ENCODE measurements at regions not wholly inside any gene's neighbourhood (a gene's known extent, or its start where the extent isn't known, plus 50 kb on each side); places are given as distances from the start of the nearest gene placed in this dataset.

DNA sequence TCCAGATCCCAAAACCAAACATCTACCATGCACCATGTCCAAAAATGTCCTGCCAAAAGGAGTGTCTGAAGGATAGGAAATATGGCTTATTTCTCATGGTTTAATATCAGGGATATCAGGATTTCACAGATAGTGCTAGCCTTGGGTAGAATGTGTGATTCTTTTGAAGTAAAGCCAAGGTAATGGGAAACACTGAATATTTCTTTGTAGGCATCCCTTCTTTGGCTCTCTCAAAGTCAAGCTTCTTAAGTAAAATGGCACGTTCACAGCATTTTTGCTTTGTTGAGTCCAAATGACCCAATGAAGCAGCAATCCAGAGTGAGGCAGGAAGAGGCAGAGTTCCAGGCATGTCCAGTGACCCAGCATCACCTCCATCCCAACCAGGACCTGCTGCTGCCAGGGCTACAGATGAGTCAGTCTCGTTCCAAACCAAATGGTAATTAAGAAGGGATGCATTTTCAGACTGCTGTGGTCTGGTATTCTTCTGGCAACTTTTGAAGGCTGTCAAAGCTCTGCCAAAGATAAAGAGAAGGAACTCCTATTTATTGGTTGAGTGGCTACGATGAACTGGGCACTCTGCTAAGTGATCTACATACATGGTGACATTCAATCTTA is 678.8 kb upstream of the KLF4 start:
- no peak for DNase-seq

DNA sequence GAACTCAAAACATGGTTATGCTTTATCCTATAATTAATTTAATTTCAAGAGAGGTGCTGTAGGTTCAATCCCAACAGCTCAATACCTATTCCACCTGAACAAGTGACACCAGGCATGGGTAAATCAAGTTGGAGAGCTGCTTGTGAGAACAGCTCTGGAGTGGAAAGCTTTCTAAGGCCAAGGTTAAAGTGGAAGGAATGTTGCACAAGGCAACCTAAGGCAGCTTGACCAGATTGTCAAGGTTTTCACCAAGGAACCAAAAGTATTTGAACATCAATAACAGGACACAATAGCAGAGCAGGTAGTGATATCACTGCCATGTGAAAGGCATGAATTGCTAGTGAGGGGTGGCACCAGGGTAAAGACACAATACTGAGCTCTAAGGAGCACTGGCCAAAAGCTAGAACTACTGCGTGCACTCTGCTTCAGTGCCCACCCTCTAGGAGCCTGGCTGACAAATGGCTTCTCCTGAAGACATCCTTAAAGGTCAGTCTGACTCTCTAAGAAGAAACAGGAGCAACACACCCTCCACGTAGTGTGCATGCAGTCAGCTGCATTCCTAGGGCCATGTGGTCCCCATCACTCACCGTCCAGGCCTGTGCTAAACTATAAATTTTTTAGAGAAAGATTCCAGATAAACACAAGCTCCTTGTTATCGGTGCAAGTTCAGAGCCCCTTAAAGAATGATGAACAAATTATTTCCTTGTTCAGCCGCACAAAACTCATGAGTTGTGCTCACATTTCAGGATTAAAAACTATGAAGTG is 677.7 kb upstream of the KLF4 start:
- no peak for DNase-seq

DNA sequence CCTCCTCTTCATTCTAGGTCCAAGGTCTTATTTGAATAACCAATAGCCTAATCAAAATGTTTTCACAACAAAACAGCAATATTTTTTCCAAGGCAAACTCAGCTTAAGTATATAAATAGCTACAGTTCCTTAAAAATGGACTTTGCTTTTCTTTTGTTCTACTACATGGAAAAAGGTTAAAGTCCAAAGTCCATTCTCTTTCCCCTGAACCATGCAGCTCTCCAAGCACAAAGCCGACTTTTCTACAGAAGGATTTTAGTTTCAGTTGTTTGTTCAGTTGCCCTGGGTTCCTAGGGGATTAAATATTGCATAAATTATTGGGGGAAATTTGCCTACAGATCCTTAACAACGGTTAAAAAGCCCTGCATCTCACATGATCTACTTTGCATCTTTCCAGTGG is 677.0 kb upstream of the KLF4 start:
- no peak for DNase-seq

DNA sequence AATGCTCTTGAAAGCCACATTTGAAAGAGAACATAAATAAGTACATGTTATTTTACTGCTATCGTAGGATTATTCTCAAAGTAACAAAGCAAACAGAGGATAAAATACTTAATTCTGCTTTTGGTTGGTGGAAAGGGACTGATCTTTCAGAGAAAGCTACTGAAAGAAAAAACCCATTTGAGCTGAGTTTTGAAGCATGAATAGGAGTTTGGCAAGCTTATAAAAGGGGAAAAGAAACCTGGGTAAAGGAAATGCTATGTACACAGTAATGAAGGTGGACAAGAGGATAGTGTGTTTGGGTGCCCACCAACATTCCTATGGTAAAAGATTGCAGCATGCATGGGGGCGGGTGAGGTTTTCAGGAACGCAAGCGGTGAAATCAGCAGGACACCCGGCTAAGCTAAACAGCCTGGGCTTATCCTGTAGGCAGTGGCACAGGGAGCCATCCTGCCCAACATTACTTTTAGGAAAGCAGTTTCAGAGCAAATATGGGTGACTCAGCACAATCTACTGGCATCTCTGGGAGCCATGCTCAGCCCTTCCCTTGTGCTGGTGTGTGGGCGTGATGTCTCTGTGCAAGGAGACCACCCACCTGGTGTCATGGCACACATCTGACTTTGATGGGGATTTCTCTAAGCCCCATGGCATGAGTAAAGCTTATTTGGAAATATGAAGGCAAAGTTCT is 673.9 kb upstream of the KLF4 start:
- DNase-seq: no peak

DNA sequence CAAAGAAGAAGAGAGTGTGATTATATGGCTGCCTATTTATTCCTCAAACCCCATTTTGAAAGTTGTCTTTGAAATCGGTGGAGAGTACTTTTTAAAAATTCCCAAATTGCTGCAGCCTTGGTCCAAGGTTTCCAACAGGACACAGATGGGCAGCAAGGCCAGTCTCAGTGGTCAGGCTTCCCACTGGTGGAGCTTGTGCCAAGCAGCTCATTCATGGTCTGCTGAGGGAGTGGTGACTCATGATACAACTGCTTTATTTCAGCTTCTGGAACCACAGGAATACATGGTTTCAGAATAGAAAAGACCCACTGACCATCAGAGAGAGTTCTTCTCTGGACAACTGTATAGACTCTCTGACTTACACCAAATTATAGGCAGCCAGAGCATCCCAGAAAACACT is 673.1 kb upstream of the KLF4 start:
- no peak for DNase-seq

DNA sequence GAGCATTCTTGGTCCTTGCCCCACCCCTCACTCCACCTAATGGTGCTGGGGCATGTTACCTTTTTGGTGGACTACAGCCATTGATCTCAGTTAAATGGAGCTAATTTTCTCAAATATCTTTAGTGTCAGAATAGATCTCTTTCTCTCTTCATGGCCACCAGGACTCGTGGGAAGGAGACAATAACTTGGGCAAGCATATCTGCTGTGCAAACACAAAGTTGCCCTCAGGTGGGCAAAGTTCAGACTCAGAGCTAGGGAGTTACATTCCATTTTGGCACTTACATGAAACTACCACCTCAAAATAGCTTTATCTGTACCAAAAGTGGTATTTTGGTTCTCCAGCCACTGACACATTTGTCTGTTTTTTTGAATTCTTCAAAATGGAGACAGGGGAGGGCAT is 671.9 kb upstream of the KLF4 start:
- no peak for DNase-seq

DNA sequence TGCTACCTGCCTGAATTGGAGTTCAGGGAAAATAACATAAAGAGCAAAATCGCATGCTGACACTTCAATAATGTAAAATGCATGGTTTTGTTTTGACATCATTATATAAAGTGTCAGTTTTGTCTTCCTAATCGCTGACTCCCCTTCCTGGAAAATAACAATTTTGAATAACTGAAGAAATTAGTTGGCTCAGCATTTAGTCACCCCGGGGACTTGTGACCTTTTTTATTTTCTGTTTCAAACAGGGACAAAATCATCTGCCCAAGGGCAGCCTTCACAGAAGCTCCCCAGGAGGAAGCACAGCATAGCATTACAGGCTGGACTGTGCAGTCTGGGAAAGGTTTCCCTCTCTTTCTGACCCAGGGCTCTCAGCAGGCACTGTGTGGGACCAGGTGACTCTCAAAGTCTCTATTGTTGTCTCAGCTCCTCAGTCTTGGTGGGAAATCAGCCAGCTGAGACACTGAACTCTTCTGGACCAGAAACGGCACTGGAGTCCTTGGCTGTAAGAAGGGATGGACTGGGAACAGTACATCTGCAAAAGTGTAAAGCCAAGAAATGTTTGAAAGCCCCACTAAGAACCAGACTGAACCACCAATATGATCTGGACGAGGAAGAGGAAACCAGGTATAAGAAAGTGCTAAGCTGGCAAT is 671.3 kb upstream of the KLF4 start:
- DNase-seq: no peak

DNA sequence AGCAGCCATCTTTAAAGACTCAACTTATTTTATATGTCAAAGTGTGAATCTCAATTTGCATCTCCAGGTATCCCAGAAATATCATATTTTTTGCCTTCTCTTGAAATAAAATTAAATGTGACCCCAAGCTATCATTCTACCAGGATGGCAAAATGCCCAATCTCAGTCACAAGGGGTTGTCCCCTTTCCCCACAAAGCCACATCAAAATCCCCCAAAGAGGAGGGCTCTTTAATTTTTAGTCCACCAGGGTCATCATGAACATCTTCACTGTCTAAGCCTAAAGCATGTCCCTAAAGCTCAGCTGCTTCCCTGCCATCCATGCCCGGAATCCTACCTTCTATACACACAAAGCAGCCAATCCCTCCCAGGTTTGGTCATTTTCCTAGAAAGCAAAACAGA is 670.5 kb upstream of the KLF4 start:
- DNase-seq: no peak

DNA sequence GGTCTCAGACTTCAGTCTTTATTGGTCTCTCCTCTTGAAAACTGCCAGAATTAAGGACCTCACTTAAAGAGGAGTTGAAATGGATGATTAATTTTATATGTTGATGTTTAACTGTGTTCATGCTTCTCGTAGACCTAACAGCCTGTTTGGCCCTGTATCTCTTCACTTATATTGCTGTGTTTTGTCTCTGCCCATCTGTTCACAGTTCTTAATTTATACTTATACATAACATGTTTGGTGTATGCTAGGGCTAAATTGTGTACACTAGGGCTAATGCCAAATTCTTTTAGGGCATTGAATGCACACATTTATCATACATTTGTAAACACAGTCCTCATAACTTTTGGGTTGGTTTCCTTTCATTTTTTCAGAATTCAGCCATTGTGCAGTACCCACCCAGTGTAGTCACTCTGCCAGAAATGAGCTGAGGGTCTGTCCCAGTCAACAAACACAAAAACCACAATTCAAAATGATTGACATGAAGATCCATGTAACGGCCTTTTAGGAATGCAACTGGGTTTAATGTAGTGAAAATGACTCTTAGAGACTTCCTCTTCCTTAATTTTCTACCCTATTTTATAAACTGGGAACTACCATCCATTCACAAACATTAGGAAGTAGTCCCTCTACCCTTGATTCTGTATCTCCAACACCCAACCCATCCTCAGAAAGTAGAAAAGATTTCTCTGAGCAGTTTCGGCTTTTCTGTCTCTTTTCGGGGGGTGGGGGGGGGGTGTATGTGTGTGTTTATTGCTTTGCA is 668.8 kb upstream of the KLF4 start:
- DNase-seq: no peak

DNA sequence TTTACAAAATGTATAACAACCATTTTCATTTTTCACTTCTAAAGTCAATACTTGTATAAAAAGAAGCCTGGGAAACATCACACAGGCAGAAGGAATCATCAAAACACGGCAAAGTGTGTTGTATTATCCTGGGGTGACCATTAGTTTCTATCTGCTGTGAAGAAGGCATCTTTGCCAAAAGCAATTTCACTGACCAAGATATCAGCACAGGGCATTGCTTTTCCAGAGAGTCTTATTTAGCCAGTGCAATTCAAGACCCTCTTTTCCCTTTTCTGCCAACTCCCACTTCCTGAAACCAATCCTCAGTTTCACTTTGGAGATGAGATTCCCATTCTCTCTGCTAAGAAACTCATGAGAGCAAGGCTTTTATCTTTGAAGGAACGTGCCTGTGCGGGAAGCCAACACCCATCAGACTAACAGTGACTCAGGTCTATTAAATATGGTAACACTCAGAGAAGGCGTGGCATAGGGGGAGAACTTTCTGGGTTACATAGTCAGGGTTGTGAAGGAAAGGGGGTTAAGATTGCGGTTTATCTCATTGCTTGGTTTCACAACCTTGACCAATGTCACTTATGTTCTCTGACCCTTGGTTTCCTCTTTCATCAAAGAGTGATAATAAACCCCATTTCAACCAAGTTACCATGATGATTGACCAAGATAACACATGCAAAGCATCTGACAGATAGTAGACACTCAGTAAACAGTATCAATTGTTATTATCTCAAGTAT is 666.9 kb upstream of the KLF4 start:
- DNase-seq: no peak

DNA sequence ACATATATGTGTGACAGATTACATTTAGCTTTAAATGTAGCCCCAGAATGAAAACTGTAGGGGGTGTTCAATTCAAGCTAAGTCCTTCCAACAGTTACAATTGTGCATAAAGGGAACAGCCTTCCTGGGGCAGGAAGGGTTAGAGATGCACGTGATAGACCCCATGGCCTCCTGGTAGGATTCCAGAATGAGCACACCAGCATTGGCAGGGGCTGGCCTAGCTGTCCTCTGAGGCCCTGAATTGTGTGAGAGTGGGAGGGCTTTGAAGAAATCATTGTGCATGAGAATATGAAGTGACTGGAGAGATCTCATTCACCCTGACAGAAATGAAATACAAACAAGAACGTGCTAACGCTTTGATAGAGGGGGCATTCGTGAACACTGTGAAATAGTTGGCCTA is 663.8 kb upstream of the KLF4 start:
- DNase-seq: no peak

DNA sequence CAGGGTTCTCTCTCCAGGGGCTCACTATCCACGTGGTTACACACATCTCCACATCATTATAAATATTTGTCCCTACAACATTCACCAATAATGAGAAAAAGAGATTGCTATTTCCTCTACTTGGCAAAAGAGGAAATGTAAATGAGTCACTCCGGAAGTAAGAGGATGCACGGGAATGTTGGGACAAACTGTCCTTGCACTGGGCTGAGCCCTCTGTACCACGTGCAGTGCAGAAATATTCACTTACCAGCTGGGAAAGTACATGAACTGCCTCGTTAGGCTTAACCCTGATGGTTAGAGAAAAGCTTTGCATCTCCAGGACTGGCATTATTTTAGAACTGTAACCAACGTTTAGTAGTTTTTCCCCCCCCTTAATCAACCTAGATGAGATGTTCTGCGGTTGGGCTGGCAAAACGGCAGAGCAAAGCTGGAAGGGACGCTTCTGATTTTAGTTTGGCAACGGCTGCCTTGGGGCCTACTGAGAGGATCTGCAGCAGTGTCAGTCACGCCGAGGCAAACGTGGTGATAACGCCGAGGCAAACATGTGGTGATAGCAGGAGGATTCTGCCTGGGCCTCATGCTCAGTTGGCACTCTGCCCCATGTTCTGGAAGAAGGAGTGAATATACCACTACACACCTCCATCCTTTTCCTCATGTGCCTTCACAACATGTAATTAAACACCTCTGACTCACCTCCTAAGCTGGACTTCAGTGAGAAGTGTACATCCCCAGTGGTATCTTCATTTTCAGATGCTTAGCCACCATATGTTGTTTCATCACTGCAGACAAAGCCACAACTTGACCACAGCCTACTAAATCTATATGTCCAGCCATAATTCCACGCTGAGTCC is 661.4 kb upstream of the KLF4 start:
- no peak for DNase-seq

DNA sequence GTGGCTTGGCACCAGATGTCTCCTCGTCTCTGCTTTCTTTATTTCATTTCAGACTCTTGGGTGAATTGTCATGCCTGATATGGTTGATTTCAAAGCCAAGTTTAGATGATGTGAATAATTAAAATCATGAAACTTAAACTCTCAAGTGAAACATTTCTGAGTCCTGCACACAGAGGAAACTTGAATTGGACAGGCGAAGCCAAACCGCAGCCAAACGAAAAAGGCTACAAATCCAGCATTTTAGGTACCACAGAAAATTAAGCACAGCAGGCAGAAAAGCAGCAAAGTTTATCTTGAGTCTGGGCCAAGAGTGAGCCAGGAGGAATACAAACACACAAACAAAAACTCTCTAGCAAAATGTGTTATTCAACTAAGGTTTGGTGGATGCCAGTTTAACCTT is 659.8 kb upstream of the KLF4 start:
- no peak for DNase-seq

DNA sequence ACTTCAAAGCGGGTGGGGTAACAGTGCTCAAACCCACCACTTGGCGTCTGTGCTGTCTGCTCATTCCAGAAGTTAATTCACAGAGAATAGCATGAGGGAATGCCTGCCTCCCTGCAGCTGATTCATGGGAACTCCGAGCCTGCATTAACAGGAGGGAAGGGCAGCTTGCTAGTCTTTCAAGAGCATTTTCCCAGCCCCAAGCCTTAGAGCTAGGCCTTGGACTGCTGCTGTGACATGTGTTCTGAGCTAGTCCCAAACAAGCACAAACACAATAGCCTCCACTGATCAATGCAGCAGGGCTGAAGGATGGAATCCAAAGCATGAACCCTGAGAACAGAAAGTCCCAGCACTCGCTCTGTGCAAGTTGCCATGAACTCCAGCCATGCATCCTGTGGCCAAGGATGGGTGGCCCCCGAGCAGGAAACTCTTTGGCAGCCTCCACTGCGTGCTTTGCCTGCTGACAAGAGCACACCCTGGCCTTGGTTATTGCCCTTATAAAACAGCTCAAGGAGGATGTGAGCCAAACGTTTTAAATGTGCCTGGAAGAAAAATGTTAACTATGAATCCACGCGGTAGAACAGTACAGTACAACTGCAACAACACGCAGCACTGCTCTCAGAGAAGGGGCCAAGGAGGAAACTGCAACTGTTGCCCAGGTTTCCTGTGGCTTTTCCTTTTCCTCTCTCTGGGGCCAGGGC is 653.1 kb upstream of the KLF4 start:
- no peak for DNase-seq

DNA sequence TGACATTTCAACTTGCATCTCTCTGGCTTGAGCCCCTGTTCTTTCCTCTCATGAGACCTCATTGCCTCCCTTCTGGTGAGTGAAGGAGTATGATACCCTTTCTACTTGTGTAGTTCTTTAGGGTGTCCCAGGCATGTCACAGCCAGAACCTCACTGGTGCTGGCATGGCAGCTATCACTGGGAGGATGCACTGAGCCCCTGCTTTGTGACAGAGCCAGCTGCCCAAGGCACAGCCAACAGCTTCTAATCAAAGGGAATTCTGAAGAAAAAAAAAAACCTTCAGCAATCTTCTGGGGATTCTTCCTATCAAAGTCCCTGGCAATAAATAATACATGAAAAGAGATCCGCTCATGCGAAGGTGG is 652.6 kb upstream of the KLF4 start:
- no peak for DNase-seq

DNA sequence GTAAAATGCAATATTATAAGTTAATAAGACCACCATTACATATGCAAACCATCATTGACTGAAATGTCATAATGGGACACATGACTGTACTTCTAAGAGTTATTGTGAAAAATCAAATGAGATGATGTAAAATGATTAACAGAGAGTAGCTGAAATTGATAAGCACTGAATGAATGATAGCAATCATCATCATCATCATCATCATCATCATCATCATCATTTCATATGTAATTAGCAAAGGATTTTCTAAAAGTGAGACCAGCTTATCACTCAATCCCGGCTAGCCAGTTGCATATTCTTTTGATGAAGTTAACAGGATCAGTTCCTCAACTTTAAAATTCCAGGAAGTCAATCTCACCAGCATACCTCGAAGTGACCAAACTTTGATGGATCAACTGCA is 650.3 kb upstream of the KLF4 start:
- no peak for DNase-seq

DNA sequence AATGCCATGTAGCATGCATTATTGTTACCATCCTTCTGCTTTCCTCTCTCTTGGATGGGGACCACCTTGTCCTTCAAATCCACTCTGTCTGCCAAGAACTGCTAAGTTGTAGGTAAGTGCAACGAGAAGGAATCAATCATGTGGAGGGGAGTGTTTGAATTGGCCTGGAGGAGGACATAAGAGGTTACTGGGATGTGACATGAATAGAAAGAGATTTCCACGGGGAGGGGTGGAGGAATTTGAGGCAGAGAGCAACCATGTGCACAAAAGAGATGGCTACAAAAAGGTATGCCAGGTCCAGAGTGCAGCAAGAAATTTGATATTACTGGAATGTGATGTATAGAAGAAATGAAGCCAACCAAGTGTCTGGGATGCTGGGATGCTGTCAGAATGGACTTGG is 648.9 kb upstream of the KLF4 start:
- no peak for DNase-seq

DNA sequence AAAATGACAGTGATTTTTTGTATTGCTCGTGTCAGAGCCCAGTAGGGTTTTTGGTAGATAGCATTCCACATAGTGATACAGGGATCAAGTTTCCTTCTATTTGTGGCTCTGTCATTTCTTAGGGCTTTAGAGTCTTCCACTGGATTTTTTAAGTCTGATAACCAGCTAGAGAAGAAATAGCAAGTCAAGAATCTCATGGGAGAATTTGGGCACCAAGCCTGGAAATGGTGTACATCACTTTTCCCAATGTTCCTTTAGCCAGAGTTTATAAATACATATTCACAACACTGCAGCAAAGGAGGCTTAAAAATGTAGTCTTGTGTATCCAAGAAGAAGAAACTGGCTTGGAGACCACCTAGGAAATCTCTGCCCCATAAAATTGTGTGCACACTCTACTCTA is 647.1 kb upstream of the KLF4 start:
- DNase-seq: no peak

DNA sequence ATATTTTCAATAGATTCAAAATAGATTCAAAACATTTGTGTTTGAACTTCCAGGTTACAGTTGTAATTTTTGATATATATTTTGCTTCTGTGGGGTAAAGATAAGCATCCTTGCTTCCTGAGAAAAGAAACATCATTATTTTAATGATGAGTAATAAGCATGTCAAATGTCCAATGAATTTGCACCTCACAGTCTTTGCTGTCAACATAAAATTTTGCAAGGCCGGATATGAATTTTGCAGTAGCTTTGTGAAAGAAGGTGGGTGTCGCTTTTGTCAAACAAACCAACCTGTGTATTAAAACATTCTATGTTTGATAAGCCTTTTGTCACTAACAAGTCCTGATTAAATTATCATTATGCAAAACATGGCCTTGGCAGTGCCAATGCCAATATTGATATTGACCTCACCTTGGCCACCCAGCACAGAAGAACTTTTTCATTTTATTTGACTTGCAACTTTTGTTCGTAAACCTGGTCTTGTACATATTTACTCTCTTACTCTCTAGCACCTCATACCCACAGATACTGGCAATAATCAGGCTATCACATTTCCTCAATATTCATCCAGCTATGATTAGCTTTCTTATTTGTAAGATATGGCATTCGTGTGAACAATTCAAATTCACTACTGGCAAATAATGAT is 645.0 kb upstream of the KLF4 start:
- no peak for DNase-seq

DNA sequence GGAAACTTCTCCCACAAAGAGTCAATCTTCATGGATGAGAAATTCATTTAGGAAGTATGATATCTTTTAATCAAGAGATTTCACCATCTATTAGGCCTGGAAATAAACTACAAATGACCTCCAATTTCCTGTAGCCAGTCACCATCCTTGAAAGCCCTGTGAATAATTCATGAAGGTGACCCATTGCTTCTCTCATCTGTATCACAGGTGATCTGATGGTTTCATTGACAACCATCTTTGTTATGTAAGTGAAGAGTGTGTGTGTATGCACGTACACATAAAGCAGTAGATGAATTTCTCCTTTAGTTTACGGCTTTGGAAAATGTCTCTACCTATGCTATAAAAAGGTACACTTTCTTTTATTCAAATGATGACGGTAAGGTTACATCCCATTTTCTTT is 644.1 kb upstream of the KLF4 start:
- DNase-seq: no peak

Data from stimulated activated CD4-positive, alpha-beta T cell treated with anti-CD3 and anti-CD28 coated beads, Interleukin-4, amount 100 ng/mL, for 24 hours (primary cell).